Natural killer cell (primary cell): ENCODE measurements at regions not wholly inside any gene's neighbourhood (a gene's known extent, or its start where the extent isn't known, plus 50 kb on each side); places are given as distances from the start of the nearest gene placed in this dataset.

Experiments used
- ATAC-seq, 3 donors: fragments of 150-1000 bp in 2 of 3; fragments of 200-7000 bp in 1 of 3; cut with Tn5 transposase; 1 replicate in 1 of 3; 2 replicates in 2 of 3; pipeline ENCODE4 v1.10.0; 2021; ENCODE audit warnings: mild to moderate bottlenecking in 2 of 3, moderate library complexity in 2 of 3
- DNase-seq, 2 donors: peaks; one replicate each; pipeline versions ENCODE4 v3.0.0 to v3.0.0-alpha.2; 2013 to 2021; ENCODE audit warnings: mixed read lengths in 1 of 2
- H3K27ac ChIP-seq: one replicate; pipeline ENCODE4 v1.5.1; 2013; ENCODE audit warnings: mild to moderate bottlenecking, low read length
- H3K27me3 ChIP-seq: one replicate; pipeline ENCODE4 v1.6.1; 2013; ENCODE audit warnings: low read length; ENCODE audit not compliant: control insufficient read depth, insufficient read depth
- H3K36me3 ChIP-seq: one replicate; pipeline ENCODE4 v1.6.1; 2013; ENCODE audit warnings: low read length; ENCODE audit not compliant: control insufficient read depth, insufficient read depth
- H3K4me1 ChIP-seq: one replicate; pipeline ENCODE4 v1.6.1; 2013; ENCODE audit warnings: low read length; ENCODE audit not compliant: control insufficient read depth, insufficient read depth
- H3K4me3 ChIP-seq: one replicate; pipeline ENCODE4 v1.5.1; 2013; ENCODE audit warnings: low read length
- H3K9me3 ChIP-seq: one replicate; pipeline ENCODE4 v1.6.1; 2013; ENCODE audit warnings: low read length; ENCODE audit not compliant: control insufficient read depth, insufficient read depth
- H3K27ac Mint-ChIP-seq, 2 donors: one replicate each; pipeline ENCODE4 v1.8.0; 2022; ENCODE audit warnings: mild to moderate bottlenecking in 2 of 2, mixed read lengths in 2 of 2, moderate library complexity in 1 of 2
- H3K27me3 Mint-ChIP-seq, 2 donors: one replicate each; pipeline ENCODE4 v1.8.0; 2022; ENCODE audit warnings: low read depth in 2 of 2, mixed read lengths in 2 of 2
- H3K36me3 Mint-ChIP-seq: one replicate; pipeline ENCODE4 v1.8.0; 2022; ENCODE audit warnings: mixed read lengths
- H3K4me1 Mint-ChIP-seq, 2 donors: one replicate each; pipeline ENCODE4 v1.8.0; 2022; ENCODE audit warnings: mixed read lengths in 2 of 2
- H3K4me3 Mint-ChIP-seq: one replicate; pipeline ENCODE4 v1.8.0; 2022; ENCODE audit warnings: mild to moderate bottlenecking, moderate library complexity, mixed read lengths
- H3K9me3 Mint-ChIP-seq, 2 donors: one replicate each; pipeline ENCODE4 v1.8.0; 2022; ENCODE audit warnings: mixed read lengths in 2 of 2
- CTCF ChIP-seq: fragments of 200-600 bp; IDR thresholded peaks from one replicate; pipeline ENCODE4 v1.8.0; 2022; ENCODE audit warnings: antibody characterized with exemption
- WGBS: methylation state at CpG from one replicate; pipeline ENCODE4 v1.1.7; 2013; ENCODE audit warnings: missing lambda C conversion rate; ENCODE audit not compliant: insufficient coverage; 5-methylcytosine and 5-hydroxymethylcytosine counted together
- intact Hi-C: fragments of 100-400 bp; cut with micrococcal nuclease; formaldehyde crosslinking; loops from one replicate; pipeline ENCODE4 v1.14.2; 2022

- H3K9me3 Mint-ChIP-seq, result peaks cover 0 to 3% of the 10 kb centered on the region in 2 donors
- no peak overlapping the region for H3K27ac Mint-ChIP-seq
- no peaks in the 10 kb centered on the region for H3K36me3 Mint-ChIP-seq
- Histone ChIP-seq H3K27ac (no peak overlapping the region), H3K4me3 (no peak overlapping the region), H3K4me1 (no peaks in the 10 kb centered on the region), H3K36me3 (no peaks in the 10 kb centered on the region), H3K27me3 (no peaks in the 10 kb centered on the region), H3K9me3 (no peaks in the 10 kb centered on the region)
- no peaks in the 10 kb centered on the region for H3K4me1 Mint-ChIP-seq
- ATAC-seq (no peak), DNase-seq (no peak)
- intact Hi-C loops, result no loop called here
- 85% methylated on average over 2 of the region's 3 CpGs for WGBS
- TF ChIP-seq CTCF, result no peak
- no peak overlapping the region for H3K4me3 Mint-ChIP-seq
- peaks cover 0 to 3% of the 10 kb centered on the region in 2 donors for H3K27me3 Mint-ChIP-seq
Measured at GRCh38 chr2:3929374-3929773, 226.0 kb downstream of the DCDC2C start.

GRCh38 chr2:3930246-3930645 is 226.9 kb downstream of the DCDC2C start:
- H3K4me3 ChIP-seq, result no peak overlapping the region
- no peak for DNase-seq
- H3K36me3 ChIP-seq, result no peaks in the 10 kb centered on the region
- no peaks in the 10 kb centered on the region for H3K4me1 Mint-ChIP-seq
- TF ChIP-seq CTCF, result no peak
- no peaks in the 10 kb centered on the region for H3K36me3 Mint-ChIP-seq
- H3K27ac ChIP-seq, result no peak overlapping the region
- no peak overlapping the region for H3K4me3 Mint-ChIP-seq
- intact Hi-C loops, result no loop called here
- H3K27me3 ChIP-seq, result no peaks in the 10 kb centered on the region
- WGBS, result 73% methylated on average over 6 of the region's 8 CpGs
- no peaks in the 10 kb centered on the region for H3K4me1 ChIP-seq
- peaks cover 0 to 3% of the 10 kb centered on the region in 2 donors for H3K9me3 Mint-ChIP-seq
- H3K9me3 ChIP-seq, result no peaks in the 10 kb centered on the region
- no peak for ATAC-seq
- no peak overlapping the region for H3K27ac Mint-ChIP-seq
- no peaks in the 10 kb centered on the region for H3K27me3 Mint-ChIP-seq

- Mint-ChIP-seq H3K27me3 (peaks cover 0 to 3% of the 10 kb centered on the region in 2 donors), H3K27ac (no peak overlapping the region), H3K9me3 (peaks cover 2 to 3% of the 10 kb centered on the region in 2 donors), H3K36me3 (no peaks in the 10 kb centered on the region), H3K4me1 (no peaks in the 10 kb centered on the region), H3K4me3 (no peak overlapping the region)
- H3K4me1 ChIP-seq, result no peaks in the 10 kb centered on the region
- WGBS, result 54% methylated on average over 7 of the region's 7 CpGs
- no peak for TF ChIP-seq CTCF
- H3K9me3 ChIP-seq, result peaks cover 3% of the 10 kb centered on the region
- no peak overlapping the region for H3K4me3 ChIP-seq
- intact Hi-C loops, result no loop called here
- no peaks in the 10 kb centered on the region for H3K27me3 ChIP-seq
- H3K27ac ChIP-seq, result no peak overlapping the region
- DNase-seq, result no peak
- H3K36me3 ChIP-seq, result no peaks in the 10 kb centered on the region
- ATAC-seq, result no peak
Measured at GRCh38 chr2:3940661-3941060, 237.3 kb downstream of the DCDC2C start.

- H3K4me1 ChIP-seq, result no peaks in the 10 kb centered on the region
- 84% methylated on average over 20 of the region's 20 CpGs for WGBS
- H3K9me3 ChIP-seq, result peaks cover 3% of the 10 kb centered on the region
Measured at GRCh38 chr2:3942841-3943240, 239.5 kb downstream of the DCDC2C start.

More at GRCh38 chr2:3942841-3943240, 239.5 kb downstream of the DCDC2C start:
- Histone ChIP-seq H3K27me3 (no peaks in the 10 kb centered on the region), H3K36me3 (no peaks in the 10 kb centered on the region), H3K27ac (no peak overlapping the region), H3K4me3 (no peak overlapping the region)
- H3K9me3 Mint-ChIP-seq, result peaks cover 2% of the 10 kb centered on the region in 2 donors
- no peaks in the 10 kb centered on the region for H3K4me1 Mint-ChIP-seq
- H3K36me3 Mint-ChIP-seq, result no peaks in the 10 kb centered on the region
- ATAC-seq, result no peak
- H3K27me3 Mint-ChIP-seq, result peaks cover 0 to 3% of the 10 kb centered on the region in 2 donors
- intact Hi-C loops, result no loop called here
- no peak for DNase-seq
- H3K27ac Mint-ChIP-seq, result no peak overlapping the region
- no peak for TF ChIP-seq CTCF
- H3K4me3 Mint-ChIP-seq, result no peak overlapping the region
